B cell (primary cell): ENCODE measurements at regions not wholly inside any gene's neighbourhood (a gene's known extent, or its start where the extent isn't known, plus 50 kb on each side); places are given as distances from the start of the nearest gene placed in this dataset.

Experiments
- ATAC-seq: fragments of 200-7000 bp; cut with Tn5 transposase; one replicate; pipeline ENCODE4 v1.10.0; 2021; ENCODE audit warnings: low read depth, mild to moderate bottlenecking, moderate number of reproducible peaks, moderate library complexity
- CTCF ChIA-PET: fragments of 350-600 bp; sonication (Branson Sonifier 250); formaldehyde crosslinking; loops from one replicate; lab custom pipeline; 2021; ENCODE audit warnings: antibody characterized with exemption, inconsistent platforms; lab: Charles Lee
- POLR2A ChIA-PET: fragments of 350-600 bp; sonication (Branson Sonifier 250); formaldehyde crosslinking; loops from one replicate; lab custom pipeline; 2021; ENCODE audit warnings: antibody characterized with exemption; lab: Charles Lee
- DNase-seq: peaks from one replicate; pipeline ENCODE4 v3.0.0; 2013
- H2AFZ ChIP-seq: 2 replicates; pipeline ENCODE4 v1.6.1; 2012; ENCODE audit warnings: mild to moderate bottlenecking, low read depth, low read length; ENCODE audit not compliant: insufficient read depth, poor library complexity, severe bottlenecking
- H3K27ac ChIP-seq, 2 donors: 1 replicate in 1 of 2; 2 replicates in 1 of 2; pipeline ENCODE4 v1.5.1; 2012 to 2013; ENCODE audit warnings: low read length in 2 of 2, mild to moderate bottlenecking in 2 of 2, moderate library complexity in 1 of 2
- H3K27me3 ChIP-seq, 4 experiments: fragments of 200-600 bp in 1 of 4; sonication (generic) in 1 of 4; replicated peaks in 1 of 4; 1 replicate in 2 of 4; 2 replicates in 2 of 4; pipeline versions ENCODE4 v1.6.1 to v1.7.0; 2013 to 2016; ENCODE audit warnings: low read length in 3 of 4, mild to moderate bottlenecking in 2 of 4, mixed read lengths in 1 of 4, moderate library complexity in 1 of 4; ENCODE audit not compliant: insufficient read depth in 4 of 4, control insufficient read depth in 3 of 4; ENCODE audit errors: control extremely low read depth in 1 of 4
- H3K36me3 ChIP-seq, 2 experiments: replicated peaks in 1 of 2; 1 replicate in 1 of 2; 2 replicates in 1 of 2; pipeline versions ENCODE4 v1.6.1 to v1.7.1; 2013; ENCODE audit warnings: low read length in 1 of 2; ENCODE audit not compliant: insufficient read depth in 2 of 2, control insufficient read depth in 1 of 2; ENCODE audit errors: control extremely low read depth in 1 of 2, extremely low read depth in 1 of 2
- H3K4me1 ChIP-seq, 2 donors: fragments of 200-600 bp in 1 of 2; sonication (generic) in 1 of 2; 1 replicate in 1 of 2; 2 replicates in 1 of 2; pipeline versions ENCODE4 v1.5.1 to v1.6.1; 2013 to 2017; ENCODE audit warnings: low read length in 2 of 2; ENCODE audit not compliant: control insufficient read depth in 2 of 2, insufficient read depth in 2 of 2
- H3K4me2 ChIP-seq: replicated peaks from 2 replicates; pipeline ENCODE3; 2012; ENCODE audit warnings: mild to moderate bottlenecking, low read depth, low read length; ENCODE audit not compliant: poor library complexity, severe bottlenecking
- H3K4me3 ChIP-seq, 5 experiments: fragments of 200-600 bp in 1 of 5; sonication (generic) in 1 of 5; 1 replicate in 3 of 5; 2 replicates in 2 of 5; pipeline versions ENCODE4 v1.5.1 to v1.7.0; 2011 to 2016; ENCODE audit warnings: low read length in 4 of 5, mild to moderate bottlenecking in 4 of 5, low read depth in 2 of 5, control low read depth in 1 of 5, moderate library complexity in 1 of 5; ENCODE audit not compliant: insufficient read depth in 1 of 5; ENCODE audit errors: control extremely low read depth in 1 of 5, extremely low read depth in 1 of 5
- H3K79me2 ChIP-seq: fragments of 200-600 bp; sonication (generic); one replicate; pipeline ENCODE4 v1.6.0; 2016; ENCODE audit warnings: low read length; ENCODE audit not compliant: control insufficient read depth, insufficient read depth
- H3K9ac ChIP-seq: fragments of 200-600 bp; sonication (generic); 2 replicates; pipeline ENCODE4 v1.6.1; 2017; ENCODE audit warnings: mild to moderate bottlenecking, low read length, moderate library complexity
- H3K9me3 ChIP-seq, 3 donors: one replicate each; pipeline versions ENCODE4 v1.6.1 to v1.7.1; 2013; ENCODE audit warnings: low read length in 2 of 3; ENCODE audit not compliant: control insufficient read depth in 2 of 3, insufficient read depth in 1 of 3; ENCODE audit errors: control extremely low read depth in 1 of 3
- H4K20me1 ChIP-seq: 2 replicates; pipeline ENCODE4 v1.6.0; 2012; ENCODE audit warnings: mild to moderate bottlenecking, low read length; ENCODE audit not compliant: insufficient read depth, control insufficient read depth, poor library complexity, severe bottlenecking
- H3K27ac Mint-ChIP-seq: one replicate; pipeline ENCODE4 v1.8.0; 2021; ENCODE audit warnings: mixed read lengths
- H3K27me3 Mint-ChIP-seq: one replicate; pipeline ENCODE4 v1.8.0; 2021; ENCODE audit warnings: mixed read lengths
- H3K4me1 Mint-ChIP-seq: one replicate; pipeline ENCODE4 v1.8.0; 2021; ENCODE audit warnings: mixed read lengths
- H3K4me3 Mint-ChIP-seq: one replicate; pipeline ENCODE4 v1.8.0; 2021; ENCODE audit warnings: mixed read lengths
- H3K9me3 Mint-ChIP-seq: one replicate; pipeline ENCODE4 v1.8.0; 2022; ENCODE audit warnings: mixed read lengths; ENCODE audit not compliant: insufficient read depth
- EZH2 ChIP-seq: IDR thresholded peaks from 2 replicates; pipeline ENCODE4 v1.6.1; 2012; ENCODE audit warnings: borderline replicate concordance, low read depth, mild to moderate bottlenecking, moderate library complexity, low read length; ENCODE audit not compliant: insufficient read depth, poor library complexity, severe bottlenecking
- WGBS: methylation state at CpG from one replicate; pipeline ENCODE4 v1.1.5; 2013; ENCODE audit warnings: missing lambda C conversion rate; ENCODE audit not compliant: insufficient coverage; 5-methylcytosine and 5-hydroxymethylcytosine counted together
- intact Hi-C: fragments of 100-400 bp; cut with micrococcal nuclease; formaldehyde crosslinking; loops from one replicate; pipeline ENCODE4 v1.10.0; 2022
- TF ChIP-seq, protein P1 (sequence below): fragments of 200-600 bp; IDR thresholded peaks from one replicate; pipeline ENCODE4 v1.8.0; 2022; ENCODE audit warnings: antibody characterized with exemption, mild to moderate bottlenecking

DNA sequence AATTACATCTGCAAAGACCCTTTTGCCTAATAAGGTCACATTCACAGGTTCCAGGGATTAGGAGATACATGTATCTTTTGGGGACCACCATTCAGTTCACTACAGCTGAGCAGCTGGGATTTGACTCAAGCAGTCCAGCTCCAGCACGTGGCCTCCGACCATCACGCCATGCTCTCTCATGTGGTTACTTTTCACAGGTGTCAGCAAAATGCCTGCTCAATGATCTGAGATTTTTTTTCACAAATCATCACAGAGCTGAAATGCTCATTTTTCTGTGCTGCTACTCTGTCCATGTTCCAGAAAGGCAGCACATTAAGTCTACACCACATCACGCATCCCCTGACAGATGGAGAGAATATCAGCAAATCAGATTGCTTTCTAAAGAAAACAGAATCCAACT lies 98.5 kb upstream of the RMDN2 start:
- peaks cover 7 to 13% of the 10 kb centered on the region in 2 donors for H3K4me1 ChIP-seq
- Mint-ChIP-seq H3K27ac (no peak overlapping the region), H3K4me1 (peaks cover 8% of the 10 kb centered on the region), H3K27me3 (no peaks in the 10 kb centered on the region), H3K9me3 (no peaks in the 10 kb centered on the region), H3K4me3 (no peak overlapping the region)
- no peak overlapping the region for H2AFZ ChIP-seq
- no peaks in the 10 kb centered on the region for H3K27me3 ChIP-seq
- H3K79me2 ChIP-seq: no peaks in the 10 kb centered on the region
- 77% methylated on average over 4 of the region's 4 CpGs for WGBS
- intact Hi-C loops: no loop called here
- no peak overlapping the region for H3K27ac ChIP-seq
- no peak for TF ChIP-seq EZH2
- TF ChIP-seq, protein P1, sequence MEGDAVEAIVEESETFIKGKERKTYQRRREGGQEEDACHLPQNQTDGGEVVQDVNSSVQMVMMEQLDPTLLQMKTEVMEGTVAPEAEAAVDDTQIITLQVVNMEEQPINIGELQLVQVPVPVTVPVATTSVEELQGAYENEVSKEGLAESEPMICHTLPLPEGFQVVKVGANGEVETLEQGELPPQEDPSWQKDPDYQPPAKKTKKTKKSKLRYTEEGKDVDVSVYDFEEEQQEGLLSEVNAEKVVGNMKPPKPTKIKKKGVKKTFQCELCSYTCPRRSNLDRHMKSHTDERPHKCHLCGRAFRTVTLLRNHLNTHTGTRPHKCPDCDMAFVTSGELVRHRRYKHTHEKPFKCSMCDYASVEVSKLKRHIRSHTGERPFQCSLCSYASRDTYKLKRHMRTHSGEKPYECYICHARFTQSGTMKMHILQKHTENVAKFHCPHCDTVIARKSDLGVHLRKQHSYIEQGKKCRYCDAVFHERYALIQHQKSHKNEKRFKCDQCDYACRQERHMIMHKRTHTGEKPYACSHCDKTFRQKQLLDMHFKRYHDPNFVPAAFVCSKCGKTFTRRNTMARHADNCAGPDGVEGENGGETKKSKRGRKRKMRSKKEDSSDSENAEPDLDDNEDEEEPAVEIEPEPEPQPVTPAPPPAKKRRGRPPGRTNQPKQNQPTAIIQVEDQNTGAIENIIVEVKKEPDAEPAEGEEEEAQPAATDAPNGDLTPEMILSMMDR: no peak
- CTCF ChIA-PET: interaction anchor here (12.8 to 15.3 kb wide), 2 partner anchors 413 to 429 kb away, joined by 311 to 517 read pairs; no protein-coding TSS in a partner anchor
- no peaks in the 10 kb centered on the region for H3K9me3 ChIP-seq
- no peak overlapping the region for H3K9ac ChIP-seq
- no peaks in the 10 kb centered on the region for H3K36me3 ChIP-seq
- POLR2A ChIA-PET: no interaction called here
- ATAC-seq (no peak), DNase-seq (no peak)
- no peak overlapping the region for H3K4me3 ChIP-seq
- H3K4me2 ChIP-seq: no peak overlapping the region
- H4K20me1 ChIP-seq: no peaks in the 10 kb centered on the region

DNA sequence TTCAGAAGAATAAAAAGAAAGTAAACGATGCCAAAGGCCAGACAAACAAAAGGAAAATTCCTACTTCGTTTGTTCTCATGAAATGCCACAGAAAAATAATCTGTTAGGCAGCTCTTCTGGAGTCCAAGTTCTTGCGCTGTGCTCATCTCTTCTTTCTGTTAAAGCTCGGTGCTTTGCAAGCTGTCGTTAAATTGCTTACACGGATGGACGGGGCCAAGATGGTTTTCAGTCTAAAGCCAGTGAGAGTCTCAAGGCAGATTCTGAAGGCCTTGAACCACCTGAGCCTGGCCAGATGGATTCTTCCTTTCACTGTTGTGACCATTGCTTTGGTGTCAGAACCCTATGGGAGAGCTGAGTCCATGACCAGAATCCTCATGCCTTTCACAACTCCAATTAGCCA lies 97.6 kb upstream of the RMDN2 start:
- over 99% methylated on average over 7 of the region's 7 CpGs for WGBS

More for the DNA sequence above, 97.6 kb upstream of the RMDN2 start:
- ATAC-seq (no peak), DNase-seq (no peak)
- Histone ChIP-seq H3K27ac (no peak overlapping the region), H3K9ac (no peak overlapping the region), H3K4me2 (no peak overlapping the region), H3K79me2 (no peaks in the 10 kb centered on the region), H3K36me3 (no peaks in the 10 kb centered on the region), H3K27me3 (no peaks in the 10 kb centered on the region), H3K9me3 (no peaks in the 10 kb centered on the region), H4K20me1 (no peaks in the 10 kb centered on the region), H3K4me3 (no peak overlapping the region), H2AFZ (no peak overlapping the region), H3K4me1 (peaks cover 6 to 13% of the 10 kb centered on the region in 2 donors)
- Mint-ChIP-seq H3K27me3 (no peaks in the 10 kb centered on the region), H3K4me1 (peaks cover 5% of the 10 kb centered on the region), H3K9me3 (no peaks in the 10 kb centered on the region), H3K27ac (no peak overlapping the region), H3K4me3 (no peak overlapping the region)
- ChIA-PET CTCF (interaction anchor here (12.8 to 15.3 kb wide), 2 partner anchors 413 to 430 kb away, joined by 311 to 517 read pairs; no protein-coding TSS in a partner anchor), POLR2A (no interaction called here)
- intact Hi-C loops: no loop called here
- TF ChIP-seq, protein P1: no peak
- TF ChIP-seq EZH2: no peak
